HG02678 (cell line): ENCODE measurements at regions not wholly inside any gene's neighbourhood (a gene's known extent, or its start where the extent isn't known, plus 50 kb on each side); places are given as distances from the start of the nearest gene placed in this dataset.
"Not testable (repeated sequence)": the region's sequence is repeated elsewhere in the genome, so short reads cannot be mapped to it uniquely, and the experiment has no call there.

Experiments
- ATAC-seq: cut with Tn5 transposase; IDR thresholded peaks from one replicate; pipeline ENCODE4 v1.9.1; 2021; ENCODE audit warnings: mild to moderate bottlenecking, moderate library complexity; ENCODE audit not compliant: unreplicated experiment

- no peak for ATAC-seq
Measured at GRCh38 chr6:53446151-53446550, 97.4 kb upstream of the ELOVL5 start.

DNA sequence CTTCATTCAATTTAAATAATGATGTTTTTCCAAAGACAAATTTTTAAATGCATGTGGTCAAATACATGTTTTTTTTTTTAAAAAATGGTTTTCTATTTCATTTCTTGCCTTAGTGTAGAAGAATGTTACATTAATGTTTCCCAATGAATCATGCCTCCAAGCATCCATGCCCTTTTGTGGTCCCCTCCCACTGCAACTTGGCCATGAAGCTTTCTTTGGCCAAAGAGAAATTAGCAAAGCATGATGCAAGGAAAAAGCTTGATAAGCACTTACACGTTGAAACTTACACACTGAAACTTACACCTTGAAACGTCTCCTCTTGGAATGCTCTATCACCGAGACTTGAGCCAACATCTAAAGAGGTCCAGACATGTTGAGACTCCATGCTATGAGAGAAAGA, 93.0 kb upstream of the ELOVL5 start:
- no peak for ATAC-seq

- no peak for ATAC-seq
Measured at GRCh38 chr6:53441035-53441493, 92.3 kb upstream of the ELOVL5 start.

DNA sequence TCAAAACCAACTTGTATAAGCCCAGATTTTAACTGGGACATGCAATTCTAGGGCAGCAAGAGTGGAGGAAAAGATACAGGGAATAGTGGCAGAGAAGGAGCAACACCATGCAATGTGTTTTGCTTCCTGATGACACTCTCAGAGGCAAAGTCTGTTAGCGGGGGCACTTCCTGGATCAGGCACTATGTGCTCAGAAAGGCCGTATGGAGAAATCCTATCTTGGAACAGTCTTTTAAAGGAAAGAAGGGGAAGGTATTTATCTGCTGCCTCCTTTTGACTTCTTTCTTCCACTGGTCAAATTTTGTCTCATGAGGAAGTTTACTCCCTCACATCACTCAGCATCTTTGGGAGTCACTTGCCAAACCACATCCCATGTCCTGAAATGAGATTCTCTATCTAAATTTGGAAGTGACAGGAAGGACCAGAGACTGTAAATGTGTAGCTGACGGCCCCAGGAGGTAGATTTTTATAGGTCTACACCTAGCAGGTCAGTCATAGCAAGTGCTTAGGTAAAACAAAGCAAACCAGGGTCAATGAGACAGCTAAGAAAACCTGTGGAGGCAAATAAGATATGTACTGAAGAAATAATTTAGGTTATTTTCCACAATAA, 91.7 kb upstream of the ELOVL5 start:
- ATAC-seq = no peak

DNA sequence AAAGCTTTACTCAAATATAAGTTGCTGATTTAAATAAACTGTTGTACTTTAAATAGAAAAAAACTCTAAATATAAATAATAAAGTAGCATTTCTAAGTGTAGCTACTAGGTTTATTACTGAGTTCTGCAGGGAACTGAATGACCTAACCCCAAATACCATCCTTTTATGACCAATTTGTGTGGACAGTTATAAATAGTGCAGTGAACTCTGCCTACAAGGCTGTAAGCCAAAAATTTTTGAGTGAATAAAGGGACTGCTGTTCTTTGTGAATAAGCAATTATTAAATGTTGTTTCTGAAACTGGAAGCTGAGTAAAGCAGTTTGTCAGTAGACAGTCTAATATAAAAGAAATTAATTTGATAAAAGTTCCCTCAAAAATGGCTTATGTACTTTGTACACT, 90.8 kb upstream of the ELOVL5 start:
- no peak for ATAC-seq

- ATAC-seq = peak; percentile 56
Measured at GRCh38 chr6:53437557-53438202, 88.9 kb upstream of the ELOVL5 start.

GRCh38 chr6:53436526-53437303, 88.0 kb upstream of the ELOVL5 start:
- ATAC-seq = no peak

DNA sequence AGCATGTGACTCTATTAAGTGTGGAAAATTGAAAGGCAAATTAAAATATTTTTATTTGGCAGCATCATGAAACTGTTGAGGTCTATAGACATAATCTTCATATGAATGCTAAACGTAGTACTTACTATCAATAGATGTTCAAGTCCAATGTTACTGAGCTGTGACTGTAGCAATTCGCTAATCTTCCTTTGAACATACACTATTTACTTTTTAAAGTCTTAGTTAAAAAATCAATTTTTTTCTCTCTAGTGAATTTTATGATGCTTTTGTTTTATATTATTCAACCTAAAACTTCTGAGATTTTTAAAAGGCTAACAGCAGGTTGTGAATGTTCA, 85.2 kb upstream of the ELOVL5 start:
- no peak for ATAC-seq

DNA sequence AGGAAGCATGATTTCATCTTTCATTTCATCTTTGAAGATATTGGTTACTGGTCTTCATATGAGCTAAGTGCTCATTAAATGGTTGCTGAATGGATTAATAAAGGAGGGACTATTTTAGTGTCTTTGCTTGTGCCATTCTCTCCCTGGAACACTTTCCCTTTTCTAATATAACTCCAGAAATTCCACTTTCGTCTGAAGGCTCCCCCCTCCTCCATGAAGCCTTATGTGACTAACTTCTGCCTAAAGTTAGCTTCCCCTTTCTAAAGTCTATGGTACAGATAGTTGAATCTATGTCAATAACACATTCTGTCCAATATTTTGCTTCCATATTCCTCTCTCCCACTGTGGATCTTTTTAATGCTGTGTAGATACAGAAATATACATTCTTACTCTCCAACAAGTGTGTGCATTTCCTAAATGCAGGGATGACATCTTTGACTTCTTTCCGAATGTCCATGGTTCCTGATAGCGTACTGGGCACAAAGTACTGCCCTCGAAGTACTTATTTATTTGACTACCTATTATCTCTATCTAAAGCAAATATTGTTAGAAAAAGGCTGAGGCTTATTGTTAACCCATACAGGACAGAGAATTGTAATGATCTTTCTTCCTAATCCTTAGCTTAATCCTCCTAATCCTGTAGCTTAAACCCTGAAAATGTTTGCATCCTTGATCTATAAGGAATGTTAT, 84.7 kb upstream of the ELOVL5 start:
- no peak for ATAC-seq

GRCh38 chr6:53432318-53433161, 83.8 kb upstream of the ELOVL5 start:
- no peak for ATAC-seq

DNA sequence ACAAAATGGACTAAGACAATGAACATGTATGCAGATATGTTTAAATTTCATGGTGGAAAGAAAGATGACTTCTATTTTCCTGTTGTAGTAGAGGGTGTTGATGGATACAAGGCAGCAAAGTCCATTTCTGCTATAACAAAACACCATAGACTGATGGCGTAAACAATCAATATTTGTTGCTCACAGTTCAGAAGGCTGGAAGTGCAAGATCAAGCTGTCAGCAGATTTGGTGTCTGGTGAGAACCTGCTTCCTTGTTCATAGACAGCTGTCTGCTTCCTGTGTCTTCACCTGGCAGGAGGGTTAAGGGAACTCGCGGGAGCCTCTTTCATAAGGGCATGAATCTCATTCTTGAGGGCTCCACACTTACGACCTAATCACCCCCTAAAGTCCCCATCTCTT, 83.0 kb upstream of the ELOVL5 start:
- ATAC-seq = no peak

- no peak for ATAC-seq
Measured at GRCh38 chr6:53429401-53429800, 80.7 kb upstream of the ELOVL5 start.

DNA sequence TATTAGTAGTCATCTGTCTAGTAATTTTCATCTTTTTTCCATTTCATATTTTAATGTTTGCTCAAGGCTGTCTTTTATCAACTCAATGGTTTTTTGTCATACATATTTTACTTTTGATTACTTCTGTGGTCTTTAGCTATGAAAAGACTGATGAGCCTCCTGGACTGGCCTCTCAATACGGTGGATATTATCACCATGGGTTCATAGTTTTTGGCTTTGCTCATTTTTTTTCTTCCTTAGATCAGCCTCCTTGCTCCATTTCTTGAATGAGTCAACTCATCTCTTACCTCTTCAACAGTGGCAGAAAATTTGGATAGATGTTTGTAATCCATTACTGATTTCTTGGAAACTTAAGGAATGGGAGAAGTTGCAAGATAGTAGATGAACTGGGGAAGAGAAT, 80.1 kb upstream of the ELOVL5 start:
- ATAC-seq = no peak

GRCh38 chr6:53426667-53427270, 78.0 kb upstream of the ELOVL5 start:
- peak; percentile 86 for ATAC-seq

DNA sequence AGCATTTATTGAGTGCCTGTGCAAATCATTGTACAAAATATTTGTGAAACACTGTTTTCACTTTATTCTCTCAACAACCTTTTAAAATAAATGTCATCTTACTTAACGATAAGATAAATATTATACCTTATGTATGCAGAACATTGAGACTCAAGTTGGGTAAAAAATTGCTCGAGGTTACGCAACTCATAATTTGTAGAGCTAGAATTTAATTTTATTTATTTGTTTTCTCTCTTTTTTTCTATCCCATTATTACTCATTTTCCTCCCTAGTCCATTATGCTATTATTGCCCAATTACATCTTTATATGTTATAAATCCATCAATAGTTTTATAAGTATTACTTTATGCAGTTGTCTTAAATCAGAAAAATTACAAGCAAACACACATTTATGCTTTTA, 77.4 kb upstream of the ELOVL5 start:
- ATAC-seq = no peak

DNA sequence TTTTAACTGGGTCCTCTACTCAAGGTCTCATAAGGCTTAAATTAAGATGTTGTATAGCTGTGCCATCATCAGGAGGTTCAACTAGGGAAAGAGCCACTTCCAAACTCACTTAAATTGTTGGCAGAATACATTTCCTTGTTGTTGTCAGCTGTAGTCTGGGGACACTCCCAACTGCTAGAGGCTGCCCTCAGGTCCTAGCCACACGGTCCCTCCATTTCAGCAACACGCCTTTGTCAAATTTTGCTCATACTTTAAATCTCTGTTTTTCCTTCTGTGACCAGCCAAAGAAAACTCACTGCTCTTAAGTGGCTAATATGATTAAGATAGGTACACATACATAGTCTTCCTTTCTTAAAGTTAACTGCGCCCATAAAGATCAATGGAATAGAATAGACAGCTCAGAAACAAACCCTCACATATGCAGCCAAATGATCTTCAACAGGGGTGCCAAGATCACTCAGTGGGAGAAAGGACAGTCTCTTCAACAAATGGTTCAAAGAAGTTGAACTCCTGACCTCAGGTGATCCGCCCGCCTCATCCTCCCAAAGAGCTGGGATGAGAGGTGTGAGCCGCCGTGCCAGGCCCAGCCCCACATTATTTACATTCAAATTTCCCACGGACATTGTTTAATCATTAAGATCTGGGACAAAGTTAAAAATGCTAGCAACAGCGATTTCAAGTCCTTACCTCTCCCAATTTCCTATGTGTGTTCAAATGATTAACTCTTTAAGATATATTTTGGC, 76.4 kb upstream of the ELOVL5 start:
- no peak for ATAC-seq

DNA sequence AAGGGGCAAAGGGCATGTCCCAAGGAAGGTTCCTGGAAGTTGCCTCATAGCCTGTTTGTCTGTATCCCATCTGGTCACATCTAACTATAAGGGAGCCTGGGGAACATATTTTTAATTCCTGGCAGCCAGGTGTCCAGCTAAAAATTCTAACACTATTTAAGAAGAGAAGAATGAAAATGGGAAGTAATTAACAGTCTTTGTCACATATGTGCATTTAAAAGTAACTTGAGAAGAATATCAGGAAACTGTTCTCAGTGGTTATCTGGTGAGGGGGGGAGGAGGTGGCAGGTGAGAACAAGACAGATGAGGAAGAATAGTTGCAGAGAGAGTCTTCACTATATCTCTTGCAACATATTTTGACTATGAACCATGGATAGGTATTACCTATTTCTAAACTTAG, 75.5 kb upstream of the ELOVL5 start:
- ATAC-seq = no peak

DNA sequence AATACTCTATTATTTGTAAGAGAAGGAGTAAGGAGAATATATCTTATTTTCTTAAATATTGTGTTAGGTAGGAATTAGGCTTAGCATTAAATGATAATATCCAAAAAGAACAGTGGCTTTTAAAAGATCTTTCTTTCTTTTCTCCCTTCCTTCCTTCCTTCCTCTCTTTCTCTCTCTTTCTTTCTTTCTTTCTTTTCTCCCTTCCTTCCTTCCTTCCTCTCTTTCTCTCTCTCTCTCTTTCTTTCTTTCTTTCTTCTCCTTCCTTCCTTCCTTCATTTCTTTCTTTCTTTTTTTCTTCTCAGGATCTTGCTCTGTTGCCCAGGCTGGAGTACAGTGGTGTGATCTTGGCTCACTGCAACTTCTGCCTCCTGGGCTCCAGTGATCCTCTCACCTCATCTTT, 74.8 kb upstream of the ELOVL5 start:
- ATAC-seq = not testable (repeated sequence)

DNA sequence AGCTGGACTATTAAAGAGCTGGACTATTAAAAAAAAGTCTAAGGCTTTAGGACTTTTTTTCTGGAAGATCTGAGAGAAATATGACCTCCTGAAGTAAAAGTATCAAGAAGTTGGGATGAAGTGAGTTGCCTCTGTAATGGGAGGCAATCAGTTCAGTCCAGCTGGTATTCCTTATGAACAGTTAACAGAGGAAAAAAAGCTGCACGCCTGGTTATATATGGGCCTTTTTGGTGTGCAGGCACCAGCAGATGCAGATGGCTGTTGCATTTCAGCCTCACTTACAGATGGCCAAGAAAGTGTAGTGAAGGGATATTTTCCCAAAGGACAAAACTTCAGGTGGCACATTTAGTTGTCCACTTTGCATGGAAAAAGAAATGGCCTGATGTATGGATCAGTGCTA, 70.3 kb upstream of the ELOVL5 start:
- ATAC-seq = no peak

GRCh38 chr6:53418288-53418687, 69.5 kb upstream of the ELOVL5 start:
- no peak for ATAC-seq
